Muscle of leg (tissue), 3 donors: ENCODE measurements at regions not wholly inside any gene's neighbourhood (a gene's known extent, or its start where the extent isn't known, plus 50 kb on each side); places are given as distances from the start of the nearest gene placed in this dataset.
"Not testable (repeated sequence)": the region's sequence is repeated elsewhere in the genome, so short reads cannot be mapped to it uniquely, and the experiment has no call there.

Experiments used
- DNase-seq: peaks from one replicate; pipeline ENCODE4 v3.0.0; 2013
- H3K27ac ChIP-seq: one replicate; pipeline ENCODE4 v1.5.1; 2013; ENCODE audit warnings: mild to moderate bottlenecking, low read length, control low read depth
- H3K27me3 ChIP-seq: one replicate; pipeline ENCODE4 v1.6.1; 2013; ENCODE audit warnings: low read length; ENCODE audit not compliant: control insufficient read depth, insufficient read depth
- H3K36me3 ChIP-seq: one replicate; pipeline ENCODE4 v1.6.1; 2013; ENCODE audit warnings: low read length; ENCODE audit not compliant: control insufficient read depth, insufficient read depth
- H3K4me1 ChIP-seq: one replicate; pipeline ENCODE4 v1.6.1; 2013; ENCODE audit warnings: low read length; ENCODE audit not compliant: control insufficient read depth, insufficient read depth
- H3K4me3 ChIP-seq: one replicate; pipeline ENCODE4 v1.5.1; 2013; ENCODE audit warnings: low read length, control low read depth
- H3K9me3 ChIP-seq: replicated peaks from 2 replicates; pipeline ENCODE4 v1.6.1; 2013; ENCODE audit warnings: low read depth, low read length; ENCODE audit not compliant: control insufficient read depth
- WGBS: methylation state at CpG from one replicate; pipeline ENCODE4 v1.1.5; 2013; ENCODE audit warnings: missing lambda C conversion rate; ENCODE audit not compliant: insufficient coverage; 5-methylcytosine and 5-hydroxymethylcytosine counted together

- H3K27ac ChIP-seq, result no peak overlapping the region
- H3K36me3 ChIP-seq, result no peaks in the 10 kb centered on the region
- WGBS, result no CpG with 5 or more reads among the region's 2 CpGs
- no peaks in the 10 kb centered on the region for H3K4me1 ChIP-seq
- H3K27me3 ChIP-seq, result no peaks in the 10 kb centered on the region
- H3K4me3 ChIP-seq, result no peak overlapping the region
- no peaks in the 10 kb centered on the region for H3K9me3 ChIP-seq
- DNase-seq, result no peak
Observed at GRCh38 chr3:75913800-75914350, 128.5 kb upstream of the ZNF717 start.

- not testable (repeated sequence) for H3K27ac ChIP-seq, H3K27me3 ChIP-seq, H3K36me3 ChIP-seq, H3K4me1 ChIP-seq, DNase-seq, H3K4me3 ChIP-seq, H3K9me3 ChIP-seq
- no CpG with 5 or more reads among the region's 3 CpGs for WGBS
Observed at GRCh38 chr3:75914741-75915140, 129.4 kb upstream of the ZNF717 start.

- Histone ChIP-seq H3K27me3 (no peaks in the 10 kb centered on the region), H3K4me3 (no peak overlapping the region), H3K9me3 (no peaks in the 10 kb centered on the region), H3K27ac (no peak overlapping the region), H3K4me1 (no peaks in the 10 kb centered on the region), H3K36me3 (no peaks in the 10 kb centered on the region)
- no CpG with 5 or more reads among the region's 4 CpGs for WGBS
- no peak for DNase-seq
Observed at GRCh38 chr3:75938921-75939320, 153.6 kb upstream of the ZNF717 start.

- H3K36me3 ChIP-seq, result no peaks in the 10 kb centered on the region
- no peak overlapping the region for H3K27ac ChIP-seq
- no peaks in the 10 kb centered on the region for H3K4me1 ChIP-seq
- no peak overlapping the region for H3K4me3 ChIP-seq
- H3K27me3 ChIP-seq, result no peaks in the 10 kb centered on the region
- H3K9me3 ChIP-seq, result no peaks in the 10 kb centered on the region
- no peak for DNase-seq
Observed at GRCh38 chr3:75951941-75952340, 166.6 kb upstream of the ZNF717 start.

- not testable (repeated sequence) for H3K4me3 ChIP-seq, DNase-seq, H3K27me3 ChIP-seq, H3K27ac ChIP-seq, H3K4me1 ChIP-seq, H3K36me3 ChIP-seq, H3K9me3 ChIP-seq
- WGBS, result 100% methylated on average over 1 of the region's 2 CpGs
Observed at GRCh38 chr3:75960031-75960430, 174.7 kb upstream of the ZNF717 start.

- H3K4me1 ChIP-seq, DNase-seq, H3K9me3 ChIP-seq, H3K27me3 ChIP-seq, H3K36me3 ChIP-seq, H3K27ac ChIP-seq, H3K4me3 ChIP-seq: not testable (repeated sequence)
- WGBS, result no CpG with 5 or more reads among the region's 2 CpGs
Observed at GRCh38 chr3:75962054-75962453, 176.7 kb upstream of the ZNF717 start.

- Histone ChIP-seq H3K27ac (no peak overlapping the region), H3K4me3 (no peak overlapping the region), H3K4me1 (no peaks in the 10 kb centered on the region), H3K36me3 (no peaks in the 10 kb centered on the region), H3K27me3 (no peaks in the 10 kb centered on the region), H3K9me3 (no peaks in the 10 kb centered on the region)
- peak; percentile 28 for DNase-seq
Observed at GRCh38 chr3:75967071-75967470, 181.7 kb upstream of the ZNF717 start.

GRCh38 chr3:75978686-75979085 is 193.3 kb upstream of the ZNF717 start:
- H3K36me3 ChIP-seq, result no peaks in the 10 kb centered on the region
- H3K4me1 ChIP-seq, result no peaks in the 10 kb centered on the region
- no peak for DNase-seq
- no CpG with 5 or more reads among the region's 4 CpGs for WGBS
- H3K27me3 ChIP-seq, result no peaks in the 10 kb centered on the region
- H3K27ac ChIP-seq, result no peak overlapping the region
- no peaks in the 10 kb centered on the region for H3K9me3 ChIP-seq
- H3K4me3 ChIP-seq, result no peak overlapping the region

- DNase-seq, result no peak
- Histone ChIP-seq H3K36me3 (no peaks in the 10 kb centered on the region), H3K9me3 (no peaks in the 10 kb centered on the region), H3K4me3 (no peak overlapping the region), H3K27me3 (no peaks in the 10 kb centered on the region), H3K27ac (no peak overlapping the region), H3K4me1 (no peaks in the 10 kb centered on the region)
- WGBS, result no CpG with 5 or more reads among the region's 1 CpG
Observed at GRCh38 chr3:75981401-75981800, 196.1 kb upstream of the ZNF717 start.

- Histone ChIP-seq H3K4me3 (no peak overlapping the region), H3K27me3 (no peaks in the 10 kb centered on the region), H3K4me1 (no peaks in the 10 kb centered on the region), H3K36me3 (no peaks in the 10 kb centered on the region), H3K9me3 (no peaks in the 10 kb centered on the region), H3K27ac (no peak overlapping the region)
- no peak for DNase-seq
- no CpG with 5 or more reads among the region's 3 CpGs for WGBS
Observed at GRCh38 chr3:75982151-75982550, 196.8 kb upstream of the ZNF717 start.

GRCh38 chr3:75983111-75983510 is 197.8 kb upstream of the ZNF717 start:
- no peaks in the 10 kb centered on the region for H3K36me3 ChIP-seq
- WGBS, result no CpG with 5 or more reads among the region's 2 CpGs
- no peaks in the 10 kb centered on the region for H3K9me3 ChIP-seq
- no peaks in the 10 kb centered on the region for H3K4me1 ChIP-seq
- no peak overlapping the region for H3K27ac ChIP-seq
- no peaks in the 10 kb centered on the region for H3K27me3 ChIP-seq
- peak; percentile 1 for DNase-seq
- no peak overlapping the region for H3K4me3 ChIP-seq
